ENCODE measurements at regions not wholly inside any gene's neighbourhood (a gene's known extent, or its start where the extent isn't known, plus 50 kb on each side); places are given as distances from the start of the nearest gene placed in this dataset.

GRCh38 chr4:23237771-23238170 is 545.0 kb downstream of the GBA3 start:
- H3K36me3 ChIP-seq (replicated peaks in 1 of 2; ENCODE audit: control insufficient read depth in 1 of 2, insufficient read depth in 2 of 2, low read length in 2 of 2): no peaks in the 10 kb centered on the region
- no peak for ATAC-seq
- TF ChIP-seq MIER2 (CRISPR knock-in tag; IDR thresholded peaks at IDR 0.05) (no peak), MYPOP (CRISPR knock-in tag; IDR thresholded peaks at IDR 0.05) (no peak), ZBTB25 (CRISPR knock-in tag; IDR thresholded peaks at IDR 0.05) (no peak), ZBTB7B (CRISPR knock-in tag; IDR thresholded peaks at IDR 0.05) (no peak), ARNTL (CRISPR knock-in tag; IDR thresholded peaks at IDR 0.05) (no peak), ZNF569 (CRISPR knock-in tag; IDR thresholded peaks at IDR 0.05; ENCODE audit: borderline replicate concordance) (no peak)
- ChIA-PET POLR2A (no interaction called here), CTCF (ENCODE audit: low intra/inter-chr PET ratio, low total read pairs) (no interaction called here)
- no peak overlapping the region for H3K4me2 ChIP-seq (ENCODE audit: low read depth, low read length)
- H3K9me3 ChIP-seq (ENCODE audit: low read length): no peaks in the 10 kb centered on the region
- intact Hi-C loops (cut with micrococcal nuclease; ENCODE audit: unreplicated experiment): no loop called here
- no TSS peak for BruUV-seq (replicated peaks)
- H4K20me1 ChIP-seq (ENCODE audit: insufficient read depth, low read length): no peaks in the 10 kb centered on the region
- in situ Hi-C loops (cut with HindIII; ENCODE audit: extremely low pct_ligation_motif_present, low pct_unique_long_range_greater_than_20kb): no loop called here
- FAIRE-seq: no peak
- no peak for DNase-seq (ENCODE audit: low spot score)
- no peak overlapping the region for H3K27ac ChIP-seq (ENCODE audit: extremely low read length, insufficient read depth, low read length)
- H3K4me1 ChIP-seq (ENCODE audit: insufficient read depth, low read length): no peaks in the 10 kb centered on the region
- H3K27me3 ChIP-seq (ENCODE audit: control insufficient read depth in 1 of 2, insufficient read depth in 2 of 2, low read length in 2 of 2): no peaks in the 10 kb centered on the region
- no peaks in the 10 kb centered on the region for H3K79me2 ChIP-seq (ENCODE audit: insufficient read depth, low read length)
- no peak overlapping the region for H3K9ac ChIP-seq (ENCODE audit: insufficient read depth, low read depth, low read length)
- H2AFZ ChIP-seq (ENCODE audit: low read length): no peak overlapping the region
- 0% methylated on average over 3 of the region's 3 CpGs for WGBS (ENCODE audit: low lambda C conversion rate)
- H3K4me3 ChIP-seq (replicated peaks in 1 of 3; ENCODE audit: insufficient read depth in 1 of 3, low read depth in 2 of 3, low read length in 3 of 3): no peak overlapping the region

- H3K9me3 ChIP-seq (ENCODE audit: low read length): no peaks in the 10 kb centered on the region
- DNase-seq (ENCODE audit: low spot score) (no peak), FAIRE-seq (no peak), ATAC-seq (no peak)
- no peak overlapping the region for H2AFZ ChIP-seq (ENCODE audit: low read length)
- no peaks in the 10 kb centered on the region for H3K27me3 ChIP-seq (ENCODE audit: control insufficient read depth in 1 of 2, insufficient read depth in 2 of 2, low read length in 2 of 2)
- no TSS peak for BruUV-seq (replicated peaks)
- intact Hi-C loops (cut with micrococcal nuclease; ENCODE audit: unreplicated experiment) (no loop called here), in situ Hi-C loops (cut with HindIII; ENCODE audit: extremely low pct_ligation_motif_present, low pct_unique_long_range_greater_than_20kb) (no loop called here)
- ChIA-PET POLR2A (no interaction called here), CTCF (ENCODE audit: low intra/inter-chr PET ratio, low total read pairs) (no interaction called here)
- no peak overlapping the region for H3K27ac ChIP-seq (ENCODE audit: extremely low read length, insufficient read depth, low read length)
- no peaks in the 10 kb centered on the region for H3K36me3 ChIP-seq (replicated peaks in 1 of 2; ENCODE audit: control insufficient read depth in 1 of 2, insufficient read depth in 2 of 2, low read length in 2 of 2)
- H3K4me3 ChIP-seq (replicated peaks in 1 of 3; ENCODE audit: insufficient read depth in 1 of 3, low read depth in 2 of 3, low read length in 3 of 3): no peak overlapping the region
- WGBS (ENCODE audit: low lambda C conversion rate): 20% methylated on average over 2 of the region's 5 CpGs
- H3K9ac ChIP-seq (ENCODE audit: insufficient read depth, low read depth, low read length): no peak overlapping the region
- no peaks in the 10 kb centered on the region for H3K79me2 ChIP-seq (ENCODE audit: insufficient read depth, low read length)
- no peaks in the 10 kb centered on the region for H4K20me1 ChIP-seq (ENCODE audit: insufficient read depth, low read length)
- no peak overlapping the region for H3K4me2 ChIP-seq (ENCODE audit: low read depth, low read length)
- H3K4me1 ChIP-seq (ENCODE audit: insufficient read depth, low read length): no peaks in the 10 kb centered on the region
- TF ChIP-seq ZNF7 (CRISPR knock-in tag; IDR thresholded peaks at IDR 0.05): no peak
- TF ChIP-seq FLYWCH1 (CRISPR knock-in tag; IDR thresholded peaks at IDR 0.05): no peak
- no peak for TF ChIP-seq HNF1B (CRISPR knock-in tag; IDR thresholded peaks at IDR 0.05)
- no peak for TF ChIP-seq MZF1 (CRISPR knock-in tag; IDR thresholded peaks at IDR 0.05; ENCODE audit: borderline replicate concordance)
- no peak for TF ChIP-seq ATF5 (CRISPR knock-in tag; IDR thresholded peaks at IDR 0.05; ENCODE audit: low read depth)
- no peak for TF ChIP-seq ZFP41 (CRISPR knock-in tag; IDR thresholded peaks at IDR 0.05; ENCODE audit: borderline replicate concordance)
- no peak for TF ChIP-seq IRX3 (CRISPR knock-in tag; IDR thresholded peaks at IDR 0.05; ENCODE audit: borderline replicate concordance, low read depth)
- no peak for TF ChIP-seq KDM6A (CRISPR knock-in tag; IDR thresholded peaks at IDR 0.05; ENCODE audit: low read depth)
- TF ChIP-seq KLF9 (CRISPR knock-in tag; IDR thresholded peaks at IDR 0.05; ENCODE audit: low read depth): no peak
- no peak for TF ChIP-seq KDM4B (CRISPR knock-in tag; IDR thresholded peaks at IDR 0.05)
Observed at GRCh38 chr4:23235628-23236390, 543.1 kb downstream of the GBA3 start.

Data from HepG2 (cell line).